PC-9 (cell line): ENCODE measurements at regions not wholly inside any gene's neighbourhood (a gene's known extent, or its start where the extent isn't known, plus 50 kb on each side); places are given as distances from the start of the nearest gene placed in this dataset.
"Not testable (repeated sequence)": the region's sequence is repeated elsewhere in the genome, so short reads cannot be mapped to it uniquely, and the experiment has no call there.

Source experiments
- EZH2 ChIP-seq: fragments of 200-600 bp; sonication (generic); IDR thresholded peaks from 2 replicates; pipeline ENCODE4 v1.8.0; 2017; ENCODE audit warnings: antibody characterized with exemption, low read depth
- TF ChIP-seq, protein P1 (sequence below): fragments of 200-600 bp; sonication (generic); conservative IDR thresholded peaks from 2 replicates; pipeline ENCODE4 v1.6.1; 2017; ENCODE audit warnings: mixed run types, antibody characterized with exemption, mild to moderate bottlenecking, moderate library complexity

DNA sequence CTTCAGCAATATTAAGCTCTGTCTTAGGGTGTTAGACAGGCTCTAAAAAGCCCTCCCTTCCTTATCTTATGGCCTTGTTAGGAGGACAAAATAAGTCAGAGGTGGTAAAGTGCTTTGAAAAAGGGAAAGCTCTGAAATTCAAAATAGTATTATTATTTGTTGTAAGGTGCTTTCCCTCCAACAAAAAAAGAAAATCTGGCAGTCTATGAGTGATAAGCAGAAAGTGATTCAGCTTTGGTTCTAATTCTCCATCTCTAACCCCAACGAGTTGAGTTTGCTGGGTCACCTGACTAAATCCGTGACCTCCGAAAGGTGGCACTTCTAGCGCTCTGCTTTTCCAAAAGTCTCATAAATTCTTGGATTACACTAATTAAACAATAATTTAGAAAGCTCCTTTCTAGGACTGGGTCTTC is 305.1 kb downstream of the BCL2L11 start:
- TF ChIP-seq, protein P1, sequence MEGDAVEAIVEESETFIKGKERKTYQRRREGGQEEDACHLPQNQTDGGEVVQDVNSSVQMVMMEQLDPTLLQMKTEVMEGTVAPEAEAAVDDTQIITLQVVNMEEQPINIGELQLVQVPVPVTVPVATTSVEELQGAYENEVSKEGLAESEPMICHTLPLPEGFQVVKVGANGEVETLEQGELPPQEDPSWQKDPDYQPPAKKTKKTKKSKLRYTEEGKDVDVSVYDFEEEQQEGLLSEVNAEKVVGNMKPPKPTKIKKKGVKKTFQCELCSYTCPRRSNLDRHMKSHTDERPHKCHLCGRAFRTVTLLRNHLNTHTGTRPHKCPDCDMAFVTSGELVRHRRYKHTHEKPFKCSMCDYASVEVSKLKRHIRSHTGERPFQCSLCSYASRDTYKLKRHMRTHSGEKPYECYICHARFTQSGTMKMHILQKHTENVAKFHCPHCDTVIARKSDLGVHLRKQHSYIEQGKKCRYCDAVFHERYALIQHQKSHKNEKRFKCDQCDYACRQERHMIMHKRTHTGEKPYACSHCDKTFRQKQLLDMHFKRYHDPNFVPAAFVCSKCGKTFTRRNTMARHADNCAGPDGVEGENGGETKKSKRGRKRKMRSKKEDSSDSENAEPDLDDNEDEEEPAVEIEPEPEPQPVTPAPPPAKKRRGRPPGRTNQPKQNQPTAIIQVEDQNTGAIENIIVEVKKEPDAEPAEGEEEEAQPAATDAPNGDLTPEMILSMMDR, result not testable (repeated sequence)
- TF ChIP-seq EZH2, result not testable (repeated sequence)
